ENCODE measurements at regions not wholly inside any gene's neighbourhood (a gene's known extent, or its start where the extent isn't known, plus 50 kb on each side); places are given as distances from the start of the nearest gene placed in this dataset.

DNA sequence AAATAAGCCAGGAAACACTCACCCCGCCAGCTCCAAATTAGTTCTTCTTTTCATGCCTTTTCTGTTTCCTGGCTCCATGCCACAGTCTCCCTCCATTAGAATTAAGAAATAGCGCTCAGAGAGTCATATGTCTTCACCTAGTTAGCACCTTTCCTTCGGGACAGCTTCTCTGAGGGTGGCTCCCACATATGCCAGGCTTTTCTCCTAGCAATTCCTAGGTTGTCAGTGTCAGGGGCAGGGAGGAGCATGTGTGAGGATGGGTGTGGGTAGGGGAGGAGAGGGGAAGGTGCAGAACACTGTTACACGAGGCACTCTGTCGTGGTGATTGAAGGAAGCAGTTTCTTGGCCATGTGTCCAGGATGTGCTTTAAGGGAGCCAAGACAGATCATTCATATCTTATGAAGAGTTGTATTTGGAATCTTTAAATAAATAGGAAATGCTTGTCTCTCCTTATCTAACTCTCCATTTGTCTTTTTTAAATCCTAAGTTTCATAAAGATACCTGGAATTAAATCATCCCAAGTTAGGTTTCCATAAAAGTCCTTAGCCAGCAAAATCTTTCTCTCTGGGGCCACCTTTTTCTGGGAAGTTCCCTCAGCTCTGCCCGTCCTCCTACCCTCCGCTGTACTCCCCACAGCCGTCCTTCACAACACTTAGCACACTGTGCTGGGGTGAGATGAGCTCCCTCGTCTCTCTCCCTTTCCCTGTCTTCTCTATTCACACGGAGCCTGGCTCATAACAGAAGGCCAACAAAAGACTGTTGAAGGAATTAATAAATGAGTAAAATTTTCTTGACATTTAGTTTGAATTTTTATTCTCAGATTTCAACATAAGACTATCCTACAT is 361.0 kb downstream of the CD83 start:
- TF ChIP-seq, protein P1, sequence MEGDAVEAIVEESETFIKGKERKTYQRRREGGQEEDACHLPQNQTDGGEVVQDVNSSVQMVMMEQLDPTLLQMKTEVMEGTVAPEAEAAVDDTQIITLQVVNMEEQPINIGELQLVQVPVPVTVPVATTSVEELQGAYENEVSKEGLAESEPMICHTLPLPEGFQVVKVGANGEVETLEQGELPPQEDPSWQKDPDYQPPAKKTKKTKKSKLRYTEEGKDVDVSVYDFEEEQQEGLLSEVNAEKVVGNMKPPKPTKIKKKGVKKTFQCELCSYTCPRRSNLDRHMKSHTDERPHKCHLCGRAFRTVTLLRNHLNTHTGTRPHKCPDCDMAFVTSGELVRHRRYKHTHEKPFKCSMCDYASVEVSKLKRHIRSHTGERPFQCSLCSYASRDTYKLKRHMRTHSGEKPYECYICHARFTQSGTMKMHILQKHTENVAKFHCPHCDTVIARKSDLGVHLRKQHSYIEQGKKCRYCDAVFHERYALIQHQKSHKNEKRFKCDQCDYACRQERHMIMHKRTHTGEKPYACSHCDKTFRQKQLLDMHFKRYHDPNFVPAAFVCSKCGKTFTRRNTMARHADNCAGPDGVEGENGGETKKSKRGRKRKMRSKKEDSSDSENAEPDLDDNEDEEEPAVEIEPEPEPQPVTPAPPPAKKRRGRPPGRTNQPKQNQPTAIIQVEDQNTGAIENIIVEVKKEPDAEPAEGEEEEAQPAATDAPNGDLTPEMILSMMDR (conservative IDR thresholded peaks at IDR 0.05 in 1 of 2, IDR thresholded peaks at IDR 0.05 in 1 of 2; ENCODE audit: low read depth in 1 of 2, low read length in 2 of 2) = no peak
- TF ChIP-seq EZH2 (IDR thresholded peaks at IDR 0.05; ENCODE audit: low read length, missing control alignments) = no peak
